PC-3 (cell line): ENCODE measurements at regions not wholly inside any gene's neighbourhood (a gene's known extent, or its start where the extent isn't known, plus 50 kb on each side); places are given as distances from the start of the nearest gene placed in this dataset.

ENCODE experiments used
- ATAC-seq: fragments of 200-7000 bp; cut with Tn5 transposase; 2 replicates; pipeline ENCODE4 v1.9.1; 2020; ENCODE audit warnings: mild to moderate bottlenecking, moderate library complexity
- BruUV-seq: library from RNA; stranded (reverse); fragments of 400-500 nt; replicated peaks from 2 replicates; lab custom pipeline; 2021; lab: Mats Ljungman, UMichigan
- CTCF ChIA-PET: fragments of 300-600 bp; sonication (Branson Sonifier 250); formaldehyde crosslinking; loops from one replicate; lab custom pipeline; 2022; ENCODE audit warnings: antibody characterized with exemption; lab: Charles Lee
- POLR2A ChIA-PET: fragments of 300-600 bp; sonication (Branson Sonifier 250); formaldehyde crosslinking; loops from one replicate; lab custom pipeline; 2022; ENCODE audit warnings: antibody characterized with exemption; ENCODE audit not compliant: unreplicated experiment; lab: Charles Lee
- DNase-seq: peaks from one replicate; pipeline ENCODE4 v3.0.0-alpha.2; 2015
- H2AFZ ChIP-seq: fragments of 300-600 bp; sonication (generic); 2 replicates; pipeline ENCODE4 v1.6.0; 2016; ENCODE audit warnings: antibody characterized with exemption, low read length
- H3F3A ChIP-seq: fragments of 300-600 bp; sonication (generic); one replicate; pipeline ENCODE4 v1.6.0; 2017; ENCODE audit warnings: antibody characterized with exemption, low read length, control low read depth, mild to moderate bottlenecking; ENCODE audit not compliant: unreplicated experiment
- H3K27ac ChIP-seq: fragments of 300-600 bp; sonication (generic); 2 replicates; pipeline ENCODE4 v1.5.1; 2016; ENCODE audit warnings: mild to moderate bottlenecking, low read length
- H3K27me3 ChIP-seq: fragments of 300-600 bp; sonication (generic); 2 replicates; pipeline ENCODE4 v1.6.1; 2016; ENCODE audit warnings: low read length, mixed read lengths
- H3K36me3 ChIP-seq: fragments of 300-600 bp; sonication (generic); 2 replicates; pipeline ENCODE4 v1.6.1; 2016; ENCODE audit warnings: low read depth, mixed run types, low read length, mixed read lengths
- H3K4me1 ChIP-seq: fragments of 300-600 bp; sonication (generic); 2 replicates; pipeline ENCODE4 v1.5.1; 2016; ENCODE audit warnings: low read length; ENCODE audit not compliant: insufficient read depth
- H3K4me2 ChIP-seq: fragments of 300-600 bp; sonication (generic); 2 replicates; pipeline ENCODE4 v1.6.0; 2016; ENCODE audit warnings: low read length
- H3K4me3 ChIP-seq: fragments of 300-600 bp; sonication (generic); 2 replicates; pipeline ENCODE4 v1.5.1; 2016; ENCODE audit warnings: mild to moderate bottlenecking, low read length, mixed read lengths
- H3K79me2 ChIP-seq: fragments of 300-600 bp; sonication (generic); 2 replicates; pipeline ENCODE4 v1.6.1; 2017; ENCODE audit warnings: low read length, mixed read lengths
- H3K9ac ChIP-seq: fragments of 300-600 bp; sonication (generic); 2 replicates; pipeline ENCODE4 v1.6.0; 2016; ENCODE audit warnings: mild to moderate bottlenecking, low read length
- H3K9me2 ChIP-seq: fragments of 300-600 bp; sonication (generic); replicated peaks from 2 replicates; pipeline ENCODE4 v1.6.1; 2016; ENCODE audit warnings: mixed run types, low read length, mixed read lengths
- H3K9me3 ChIP-seq: fragments of 300-600 bp; sonication (generic); 2 replicates; pipeline ENCODE4 v1.6.1; 2016; ENCODE audit warnings: low read length, mixed read lengths
- H4K20me1 ChIP-seq: fragments of 300-600 bp; sonication (generic); 2 replicates; pipeline ENCODE4 v1.6.1; 2016; ENCODE audit warnings: low read length, mixed read lengths
- CTCF ChIP-seq: fragments of 300-600 bp; sonication (generic); conservative IDR thresholded peaks from 2 replicates; pipeline ENCODE4 v1.5.1; 2017; ENCODE audit warnings: antibody characterized with exemption, low read depth, mild to moderate bottlenecking, low read length
- EZH2 ChIP-seq: fragments of 300-600 bp; sonication (generic); IDR thresholded peaks from one replicate; pipeline ENCODE4 v1.6.1; 2017; ENCODE audit warnings: antibody characterized with exemption, mild to moderate bottlenecking, low read length; ENCODE audit not compliant: unreplicated experiment
- EZH2phosphoT487 ChIP-seq: fragments of 300-600 bp; sonication (generic); IDR thresholded peaks from 2 replicates; pipeline ENCODE4 v1.6.1; 2018; ENCODE audit warnings: mild to moderate bottlenecking, antibody characterized with exemption, low read length, borderline replicate concordance
- intact Hi-C: fragments of 100-400 bp; cut with micrococcal nuclease; formaldehyde crosslinking; loops from 2 replicates; pipeline ENCODE4 v1.9.0; 2023

DNA sequence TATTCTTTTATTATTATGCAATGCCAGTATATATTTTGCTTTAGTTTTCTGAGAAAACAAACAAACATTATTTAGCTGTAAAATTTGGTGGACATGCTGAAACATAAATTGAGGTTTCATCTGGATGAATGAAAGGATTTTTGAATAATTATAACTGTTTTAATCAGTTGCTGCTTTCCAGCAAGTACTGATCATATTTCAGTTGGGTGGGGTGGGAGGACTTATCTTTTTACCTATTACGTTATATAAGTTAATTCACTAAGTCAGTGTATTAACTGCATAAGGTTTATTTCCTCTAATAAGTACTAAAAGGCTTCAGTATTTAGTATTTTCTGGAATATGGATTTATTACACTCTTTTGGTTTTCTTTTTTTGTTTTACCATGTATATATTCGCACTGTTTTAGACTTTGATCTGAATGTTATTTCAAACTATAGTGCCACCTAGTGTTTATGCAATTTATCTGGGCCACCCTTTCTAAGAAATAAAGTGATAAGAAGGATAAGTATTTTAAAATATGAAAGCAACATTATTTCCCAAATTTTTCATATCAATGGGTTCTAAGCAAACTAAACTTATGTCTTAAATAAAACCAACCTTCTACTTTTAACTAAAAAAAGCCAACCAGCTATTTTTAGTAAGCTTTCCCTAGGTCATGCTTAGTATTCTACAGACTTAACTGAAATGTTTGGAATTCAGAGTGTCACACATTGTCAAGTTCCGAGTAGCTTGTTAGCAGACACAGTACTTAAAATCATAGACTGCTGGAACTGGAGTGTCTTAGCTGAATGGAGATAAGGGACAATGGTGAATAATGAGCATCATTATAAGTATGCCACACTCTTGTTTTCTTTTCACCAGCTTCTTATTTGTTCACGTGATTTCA is 105.4 kb upstream of the MCHR2 start:
- Histone ChIP-seq H3K27ac (no peak overlapping the region), H3K4me1 (peaks cover 18% of the 10 kb centered on the region), H3K9me3 (no peaks in the 10 kb centered on the region), H3K27me3 (no peaks in the 10 kb centered on the region), H4K20me1 (no peaks in the 10 kb centered on the region), H2AFZ (no peak overlapping the region), H3F3A (peaks cover 4% of the 10 kb centered on the region), H3K79me2 (no peaks in the 10 kb centered on the region), H3K9me2 (no peaks in the 10 kb centered on the region), H3K4me2 (peak overlapping the region; percentile 31; the same call in 1 of the 2 replicates), H3K36me3 (no peaks in the 10 kb centered on the region; the same call in 1 of the 2 replicates), H3K4me3 (no peak overlapping the region), H3K9ac (no peak overlapping the region)
- TF ChIP-seq EZH2phosphoT487, result no peak
- TF ChIP-seq CTCF, result peak; percentile 73
- no peak for TF ChIP-seq EZH2
- intact Hi-C loops, result loop anchor here (1.0 kb wide), 4 partner anchors 21 to 231 kb away; no protein-coding TSS in a partner anchor
- BruUV-seq, result no TSS peak
- peak; percentile 59 for DNase-seq
- ATAC-seq, result peak; percentile 45; the same call in 1 of the 2 replicates
- CTCF ChIA-PET, result interaction anchor here (0.5 to 3.0 kb wide), 3 partner anchors 21 to 133 kb away, joined by 3 to 13 read pairs (median 4); no protein-coding TSS in a partner anchor
- POLR2A ChIA-PET, result no interaction called here

DNA sequence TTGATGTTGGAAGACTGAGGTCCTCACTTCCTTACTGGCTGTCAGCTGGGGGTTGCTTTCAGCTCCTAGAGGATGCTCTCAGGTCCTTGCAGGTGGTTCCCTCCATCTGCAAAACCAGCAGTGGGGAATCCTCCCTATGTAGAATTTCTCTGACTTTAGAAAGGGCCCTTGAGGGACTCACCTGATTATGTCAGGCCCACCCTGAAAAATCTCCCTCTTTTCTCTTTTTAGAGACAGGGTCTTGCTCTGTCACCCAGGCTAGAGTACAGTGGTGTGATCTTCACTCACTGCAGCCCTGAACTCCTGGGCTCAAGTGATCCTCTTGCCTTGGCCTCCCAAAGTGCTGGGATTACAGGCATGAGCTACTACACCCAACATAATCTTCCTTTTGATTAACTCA is 102.9 kb upstream of the MCHR2 start:
- Histone ChIP-seq H3K4me2 (no peak overlapping the region), H3F3A (peaks cover 1% of the 10 kb centered on the region), H3K4me1 (peaks cover 12% of the 10 kb centered on the region), H3K27me3 (no peaks in the 10 kb centered on the region), H3K9ac (no peak overlapping the region), H3K79me2 (no peaks in the 10 kb centered on the region), H3K4me3 (no peak overlapping the region), H2AFZ (no peak overlapping the region), H4K20me1 (no peaks in the 10 kb centered on the region), H3K27ac (no peak overlapping the region), H3K36me3 (no peaks in the 10 kb centered on the region; the same call in 1 of the 2 replicates), H3K9me3 (no peaks in the 10 kb centered on the region), H3K9me2 (no peaks in the 10 kb centered on the region)
- no peak for ATAC-seq
- intact Hi-C loops, result no loop called here
- DNase-seq, result no peak
- ChIA-PET CTCF (no interaction called here), POLR2A (no interaction called here)
- TF ChIP-seq EZH2phosphoT487, result no peak
- no peak for TF ChIP-seq CTCF
- TF ChIP-seq EZH2, result no peak
- BruUV-seq, result no TSS peak

DNA sequence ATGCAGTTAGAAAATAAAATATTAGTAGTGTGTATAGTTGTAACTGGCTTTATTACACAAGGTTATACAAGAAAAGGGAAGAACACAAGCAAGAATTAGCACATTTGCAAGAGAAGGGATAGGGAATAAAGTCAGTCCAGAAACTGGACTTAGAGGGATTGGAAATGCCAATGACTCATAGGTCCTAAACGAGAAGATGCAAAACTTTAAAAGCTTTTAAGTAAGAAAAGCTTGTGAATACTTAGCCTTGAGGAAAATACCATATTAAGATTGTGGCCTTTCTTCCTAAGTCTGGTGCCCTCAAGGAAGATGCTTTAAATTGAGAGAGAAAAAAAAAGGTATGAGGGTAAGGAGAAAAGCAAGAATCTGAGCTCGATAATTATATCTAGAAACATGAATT is 102.3 kb upstream of the MCHR2 start:
- no peak for ATAC-seq

More for the DNA sequence above, 102.3 kb upstream of the MCHR2 start:
- Histone ChIP-seq H3K9ac (no peak overlapping the region), H3K4me3 (no peak overlapping the region), H3K27ac (no peak overlapping the region), H3K9me2 (no peaks in the 10 kb centered on the region), H4K20me1 (no peaks in the 10 kb centered on the region), H3K4me2 (no peak overlapping the region), H3K27me3 (no peaks in the 10 kb centered on the region), H3F3A (no peaks in the 10 kb centered on the region), H3K9me3 (no peaks in the 10 kb centered on the region), H3K79me2 (no peaks in the 10 kb centered on the region), H3K4me1 (peaks cover 7% of the 10 kb centered on the region), H2AFZ (no peak overlapping the region), H3K36me3 (no peaks in the 10 kb centered on the region; the same call in 1 of the 2 replicates)
- ChIA-PET CTCF (no interaction called here), POLR2A (no interaction called here)
- TF ChIP-seq EZH2phosphoT487, result no peak
- TF ChIP-seq EZH2, result no peak
- TF ChIP-seq CTCF, result no peak
- intact Hi-C loops, result no loop called here
- no TSS peak for BruUV-seq
- no peak for DNase-seq
